ENCODE measurements at regions not wholly inside any gene's neighbourhood (a gene's known extent, or its start where the extent isn't known, plus 50 kb on each side); places are given as distances from the start of the nearest gene placed in this dataset.

DNA sequence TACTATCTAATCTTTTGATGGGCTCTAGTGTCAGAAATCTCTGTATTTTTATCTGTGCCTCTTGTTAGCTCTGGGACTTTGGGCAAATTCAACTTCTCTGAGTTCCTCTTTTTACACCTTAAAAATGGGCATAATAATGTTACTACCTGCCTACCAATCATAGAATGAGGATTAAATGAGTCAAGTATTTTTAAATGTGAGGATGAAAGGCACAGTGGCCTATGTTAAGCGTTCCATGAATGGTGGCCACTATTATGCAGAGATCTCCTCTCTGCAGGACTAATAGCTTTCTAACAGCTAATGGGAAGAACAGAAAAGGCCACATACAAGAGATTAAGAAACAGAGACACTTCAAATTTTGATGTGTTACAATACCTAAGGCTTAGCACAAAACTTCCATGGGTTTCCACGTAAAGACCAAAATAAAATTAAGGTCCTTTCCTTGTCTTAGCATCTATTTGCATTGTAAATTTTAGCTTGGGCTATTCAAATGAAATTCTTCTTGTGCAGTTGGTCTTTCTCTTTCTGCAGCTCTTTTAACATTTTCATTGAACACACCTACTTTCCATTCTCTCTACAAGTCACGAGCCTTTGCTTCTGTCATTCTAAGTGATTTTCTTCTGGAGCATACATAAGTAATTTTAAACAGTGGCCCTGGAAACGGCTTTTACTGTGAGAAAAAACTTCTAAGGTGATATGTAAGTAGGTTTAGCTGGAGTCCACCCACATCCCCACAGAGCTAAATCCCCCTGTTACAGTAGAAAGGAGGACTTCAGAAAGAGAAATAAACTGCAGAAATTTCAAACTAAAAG lies 117.9 kb upstream of the MED14 start (continued):
- no peak for TF ChIP-seq PHF8 (conservative IDR thresholded peaks at IDR 0.05; ENCODE audit: low read depth, low read length)
- TF ChIP-seq SAP30 (IDR thresholded peaks at IDR 0.05; ENCODE audit: insufficient read depth, insufficient replicate concordance, low read length): no peak
- TF ChIP-seq BACH1 (IDR thresholded peaks at IDR 0.05; ENCODE audit: low read length): no peak
- TF ChIP-seq, protein P1, sequence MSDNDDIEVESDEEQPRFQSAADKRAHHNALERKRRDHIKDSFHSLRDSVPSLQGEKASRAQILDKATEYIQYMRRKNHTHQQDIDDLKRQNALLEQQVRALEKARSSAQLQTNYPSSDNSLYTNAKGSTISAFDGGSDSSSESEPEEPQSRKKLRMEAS (IDR thresholded peaks at IDR 0.05): no peak
- TF ChIP-seq, protein P2, sequence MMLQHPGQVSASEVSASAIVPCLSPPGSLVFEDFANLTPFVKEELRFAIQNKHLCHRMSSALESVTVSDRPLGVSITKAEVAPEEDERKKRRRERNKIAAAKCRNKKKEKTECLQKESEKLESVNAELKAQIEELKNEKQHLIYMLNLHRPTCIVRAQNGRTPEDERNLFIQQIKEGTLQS (IDR thresholded peaks at IDR 0.05; ENCODE audit: insufficient read depth, low read depth, low read length): no peak
- no peak for TF ChIP-seq EP300 (IDR thresholded peaks at IDR 0.05; ENCODE audit: borderline replicate concordance in 1 of 2, low read depth in 2 of 2, low read length in 2 of 2)
- TF ChIP-seq TBP (IDR thresholded peaks at IDR 0.05; ENCODE audit: low read depth, low read length): no peak
- TF ChIP-seq NRF1 (IDR thresholded peaks at IDR 0.05; ENCODE audit: low read depth, low read length): no peak
- TF ChIP-seq ZNF274 (IDR thresholded peaks at IDR 0.05; ENCODE audit: borderline replicate concordance, extremely low read depth, low read length): no peak
- TF ChIP-seq SIRT6 (IDR thresholded peaks at IDR 0.05; ENCODE audit: low read length): no peak
- TF ChIP-seq KDM1A (IDR thresholded peaks at IDR 0.05; ENCODE audit: borderline replicate concordance, low read length): no peak
- TF ChIP-seq CHD2 (IDR thresholded peaks at IDR 0.05; ENCODE audit: low read length): no peak
- no peak for TF ChIP-seq SIX5 (IDR thresholded peaks at IDR 0.05; ENCODE audit: low read depth, low read length)
- no peak for TF ChIP-seq FOSL1 (IDR thresholded peaks at IDR 0.05; ENCODE audit: insufficient read depth, low read depth, low read length)
- TF ChIP-seq TAF1 (IDR thresholded peaks at IDR 0.05; ENCODE audit: low read depth, low read length): no peak
- TF ChIP-seq RXRA (IDR thresholded peaks at IDR 0.05; ENCODE audit: insufficient read depth, low read depth, low read length): no peak

Data from H1 (cell line).